HEK293 (cell line): ENCODE measurements at regions not wholly inside any gene's neighbourhood (a gene's known extent, or its start where the extent isn't known, plus 50 kb on each side); places are given as distances from the start of the nearest gene placed in this dataset.

Experiments used
- CTCF ChIA-PET: fragments of 350-600 bp; formaldehyde crosslinking; extraction: SDS; loops from one replicate; lab custom pipeline; 2021; ENCODE audit warnings: antibody characterized with exemption; lab: Yijun Ruan, JAX
- POLR2A ChIA-PET: fragments of 300-600 bp; formaldehyde crosslinking; extraction: SDS; loops from one replicate; lab custom pipeline; 2020; ENCODE audit warnings: antibody characterized with exemption, inconsistent platforms; lab: Yijun Ruan, JAX
- H3K27ac ChIP-seq: fragments of 200-500 bp; sonication (Bioruptor generic); 2 replicates; pipeline ENCODE4 v1.5.1; 2014; ENCODE audit warnings: low read depth, low read length, control low read depth, inconsistent platforms; ENCODE audit errors: extremely low read depth
- H3K36me3 ChIP-seq, 2 experiments: fragments of 200-500 bp in 1 of 2; sonication (Bioruptor generic) in 1 of 2; 1 replicate in 1 of 2; 2 replicates in 1 of 2; pipeline ENCODE4 v1.5.1; 2014 to 2017; ENCODE audit warnings: inconsistent platforms in 2 of 2, low read length in 2 of 2; ENCODE audit not compliant: control insufficient read depth in 2 of 2, insufficient read depth in 1 of 2
- H3K4me1 ChIP-seq: fragments of 200-500 bp; sonication (Bioruptor generic); 2 replicates; pipeline ENCODE4 v1.5.1; 2014; ENCODE audit warnings: mild to moderate bottlenecking, low read length, inconsistent platforms; ENCODE audit not compliant: control insufficient read depth, insufficient read depth
- H3K4me3 ChIP-seq: 2 replicates; pipeline ENCODE4 v1.5.1; 2011; ENCODE audit warnings: low read depth, mild to moderate bottlenecking, control low read depth, low read length, moderate library complexity
- H3K9me3 ChIP-seq: fragments of 200-500 bp; sonication (Bioruptor generic); 2 replicates; pipeline ENCODE4 v1.5.1; 2014; ENCODE audit warnings: low read depth, low read length, inconsistent platforms; ENCODE audit not compliant: control insufficient read depth, insufficient read depth
- HOXA7 ChIP-seq: sonication (generic); formaldehyde crosslinking; IDR thresholded peaks from 2 replicates; pipeline ENCODE4 v1.8.1; 2022; ENCODE audit warnings: missing genetic modification reagents, borderline replicate concordance
- SP3 ChIP-seq: fragments of 450-650 bp; formaldehyde crosslinking; IDR thresholded peaks from 2 replicates; pipeline ENCODE4 v1.5.1; 2016; ENCODE audit warnings: missing biosample characterization, missing genetic modification characterization
- TRIM28 ChIP-seq: IDR thresholded peaks from 2 replicates; pipeline ENCODE4 v1.6.1; 2011; ENCODE audit warnings: low read length, control low read depth, borderline replicate concordance
- ZFP69B ChIP-seq: fragments of 450-650 bp; formaldehyde crosslinking; IDR thresholded peaks from 2 replicates; pipeline ENCODE4 v1.5.1; 2016; ENCODE audit warnings: missing biosample characterization, missing genetic modification characterization
- ZNF146 ChIP-seq: fragments of 450-650 bp; formaldehyde crosslinking; IDR thresholded peaks from 2 replicates; pipeline ENCODE4 v1.5.1; 2016; ENCODE audit warnings: missing biosample characterization, missing genetic modification characterization
- ZNF23 ChIP-seq: fragments of 450-650 bp; formaldehyde crosslinking; IDR thresholded peaks from 2 replicates; pipeline ENCODE4 v1.5.1; 2016; ENCODE audit warnings: missing biosample characterization, missing genetic modification characterization, borderline replicate concordance
- ZNF24 ChIP-seq: fragments of 450-650 bp; formaldehyde crosslinking; IDR thresholded peaks from 2 replicates; pipeline ENCODE4 v1.5.1; 2016; ENCODE audit warnings: missing biosample characterization, missing genetic modification characterization
- ZNF248 ChIP-seq: fragments of 450-650 bp; formaldehyde crosslinking; IDR thresholded peaks from 2 replicates; pipeline ENCODE4 v1.5.1; 2017; ENCODE audit warnings: missing biosample characterization, missing genetic modification characterization
- ZNF341 ChIP-seq: fragments of 450-650 bp; formaldehyde crosslinking; IDR thresholded peaks from 2 replicates; pipeline ENCODE4; 2016; ENCODE audit warnings: low read depth, missing biosample characterization, missing genetic modification characterization
- ZNF404 ChIP-seq: fragments of 450-650 bp; formaldehyde crosslinking; IDR thresholded peaks from 2 replicates; pipeline ENCODE4 v1.5.1; 2017; ENCODE audit warnings: missing biosample characterization, missing genetic modification characterization
- ZNF473 ChIP-seq: fragments of 450-650 bp; formaldehyde crosslinking; IDR thresholded peaks from 2 replicates; pipeline ENCODE4 v1.5.1; 2017; ENCODE audit warnings: missing biosample characterization, missing genetic modification characterization
- ZNF549 ChIP-seq: fragments of 450-650 bp; IDR thresholded peaks from 2 replicates; pipeline ENCODE4 v1.5.1; 2018; ENCODE audit warnings: missing biosample characterization, missing genetic modification characterization, mild to moderate bottlenecking, inconsistent platforms, moderate library complexity
- ZNF555 ChIP-seq: fragments of 450-650 bp; formaldehyde crosslinking; conservative IDR thresholded peaks from 2 replicates; pipeline ENCODE4 v1.5.1; 2017; ENCODE audit warnings: missing biosample characterization, mild to moderate bottlenecking, missing genetic modification characterization, inconsistent platforms
- ZNF624 ChIP-seq: fragments of 450-650 bp; formaldehyde crosslinking; IDR thresholded peaks from 2 replicates; pipeline ENCODE4 v1.5.1; 2017; ENCODE audit warnings: missing biosample characterization, missing genetic modification characterization
- ZNF677 ChIP-seq: fragments of 450-650 bp; IDR thresholded peaks from 2 replicates; pipeline ENCODE4 v1.5.0; 2018; ENCODE audit warnings: missing biosample characterization, mild to moderate bottlenecking, missing genetic modification characterization, moderate library complexity
- ZNF785 ChIP-seq: fragments of 450-650 bp; formaldehyde crosslinking; IDR thresholded peaks from 2 replicates; pipeline ENCODE4 v1.5.1; 2016; ENCODE audit warnings: missing biosample characterization, missing genetic modification characterization
- TF ChIP-seq, protein P1 (sequence below): fragments of 450-650 bp; formaldehyde crosslinking; IDR thresholded peaks from 2 replicates; pipeline ENCODE4 v1.5.1; 2016; ENCODE audit warnings: missing biosample characterization, missing genetic modification characterization, borderline replicate concordance
- TF ChIP-seq, protein P2 (sequence below): fragments of 450-650 bp; formaldehyde crosslinking; IDR thresholded peaks from 2 replicates; pipeline ENCODE4 v1.5.1; 2016; ENCODE audit warnings: missing biosample characterization, missing genetic modification characterization

DNA sequence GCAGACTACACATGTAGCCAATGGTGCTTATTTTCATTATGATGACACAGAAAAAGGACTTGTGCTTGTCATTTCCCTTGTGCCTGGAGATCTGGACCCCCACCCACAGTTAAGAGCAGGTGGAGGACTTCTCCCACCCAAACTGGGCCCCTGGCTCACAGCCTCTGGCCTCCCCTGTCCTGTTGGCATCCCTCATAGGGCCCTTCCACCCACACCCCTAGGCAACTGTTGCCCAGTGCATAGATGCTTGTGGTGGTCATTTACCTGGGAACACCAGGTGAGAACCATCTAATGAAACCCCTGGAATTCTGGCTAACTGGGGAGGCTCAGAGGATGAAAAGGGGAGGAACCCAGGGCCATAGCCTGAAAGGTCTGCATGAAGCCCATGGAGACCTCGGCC, 355.9 kb downstream of the BUD13 start (continued):
- TF ChIP-seq ZNF248 (no peak), ZNF624 (tag by site-specific recombination) (no peak), ZNF341 (no peak), TRIM28 (no peak), ZNF23 (tag by site-specific recombination) (no peak)

DNA sequence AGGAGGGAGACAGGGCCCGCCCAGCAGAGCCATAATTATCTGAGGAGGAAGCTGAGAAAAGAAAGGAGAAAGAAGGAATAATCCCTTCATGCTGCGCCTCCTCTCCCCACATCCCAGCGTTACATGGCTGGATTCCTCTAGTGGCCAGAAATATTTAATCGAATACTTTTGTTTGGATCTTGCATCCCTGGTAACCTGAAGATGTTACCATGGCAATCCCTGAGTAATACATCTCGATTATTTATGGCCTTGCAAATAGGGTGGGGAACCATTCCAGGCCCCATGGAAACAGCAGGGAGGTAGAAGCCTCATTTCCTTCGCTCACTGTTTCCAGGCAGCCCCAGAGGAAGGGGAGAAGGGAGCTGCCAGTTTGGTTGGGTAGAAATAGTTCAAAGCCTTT, 357.7 kb downstream of the BUD13 start:
- Histone ChIP-seq H3K27ac (no peak overlapping the region), H3K4me3 (no peak overlapping the region)
- TF ChIP-seq ZNF785 (no peak), ZNF146 (tag by site-specific recombination) (no peak), ZNF677 (tag by site-specific recombination) (no peak), ZNF555 (tag by site-specific recombination) (no peak)
- TF ChIP-seq, protein P1, sequence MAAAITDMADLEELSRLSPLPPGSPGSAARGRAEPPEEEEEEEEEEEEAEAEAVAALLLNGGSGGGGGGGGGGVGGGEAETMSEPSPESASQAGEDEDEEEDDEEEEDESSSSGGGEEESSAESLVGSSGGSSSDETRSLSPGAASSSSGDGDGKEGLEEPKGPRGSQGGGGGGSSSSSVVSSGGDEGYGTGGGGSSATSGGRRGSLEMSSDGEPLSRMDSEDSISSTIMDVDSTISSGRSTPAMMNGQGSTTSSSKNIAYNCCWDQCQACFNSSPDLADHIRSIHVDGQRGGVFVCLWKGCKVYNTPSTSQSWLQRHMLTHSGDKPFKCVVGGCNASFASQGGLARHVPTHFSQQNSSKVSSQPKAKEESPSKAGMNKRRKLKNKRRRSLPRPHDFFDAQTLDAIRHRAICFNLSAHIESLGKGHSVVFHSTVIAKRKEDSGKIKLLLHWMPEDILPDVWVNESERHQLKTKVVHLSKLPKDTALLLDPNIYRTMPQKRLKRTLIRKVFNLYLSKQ = no peak
- TF ChIP-seq, all 188 proteins: peak for 0
- ChIA-PET POLR2A (no interaction called here), CTCF (interaction anchor here (0.6 kb wide), 1 partner anchor 27 kb away, joined by 3 read pairs; no protein-coding TSS in a partner anchor)
- no peaks in the 10 kb centered on the region for H3K9me3 ChIP-seq
- H3K36me3 ChIP-seq = no peaks in the 10 kb centered on the region
- no peaks in the 10 kb centered on the region for H3K4me1 ChIP-seq

DNA sequence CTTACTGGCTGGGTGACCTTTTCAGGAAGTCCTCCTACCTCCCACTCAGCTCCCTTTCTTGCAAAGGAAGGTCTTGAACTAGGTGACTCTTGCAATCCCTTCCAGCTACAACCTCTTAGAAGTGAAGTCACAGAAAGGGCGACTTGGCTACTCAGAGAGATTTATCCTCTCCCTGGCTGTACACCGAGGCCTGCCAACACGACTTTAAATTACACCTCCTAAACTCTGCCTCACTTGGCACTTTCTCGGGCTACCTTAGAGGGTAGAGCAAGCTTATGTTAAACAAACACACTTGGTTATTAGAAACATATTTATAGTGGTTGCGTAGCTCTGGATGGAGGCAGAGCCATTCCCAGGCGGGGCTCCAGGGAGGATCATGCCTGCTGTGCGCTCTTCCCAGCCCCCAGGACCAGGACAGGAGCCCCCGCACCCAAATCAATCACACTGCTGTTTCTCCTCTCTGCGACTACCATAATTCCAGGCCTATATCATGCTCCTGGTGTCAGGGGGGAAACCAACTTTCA, 358.4 kb downstream of the BUD13 start:
- H3K4me1 ChIP-seq = no peaks in the 10 kb centered on the region
- TF ChIP-seq ZNF473 (tag by site-specific recombination) (no peak), HOXA7 (CRISPR knock-in tag) (no peak), ZNF24 (tag by site-specific recombination) (no peak), ZFP69B (tag by site-specific recombination) (no peak), ZNF404 (tag by site-specific recombination) (no peak), ZNF549 (tag by site-specific recombination) (no peak), SP3 (no peak)
- TF ChIP-seq, protein P2, sequence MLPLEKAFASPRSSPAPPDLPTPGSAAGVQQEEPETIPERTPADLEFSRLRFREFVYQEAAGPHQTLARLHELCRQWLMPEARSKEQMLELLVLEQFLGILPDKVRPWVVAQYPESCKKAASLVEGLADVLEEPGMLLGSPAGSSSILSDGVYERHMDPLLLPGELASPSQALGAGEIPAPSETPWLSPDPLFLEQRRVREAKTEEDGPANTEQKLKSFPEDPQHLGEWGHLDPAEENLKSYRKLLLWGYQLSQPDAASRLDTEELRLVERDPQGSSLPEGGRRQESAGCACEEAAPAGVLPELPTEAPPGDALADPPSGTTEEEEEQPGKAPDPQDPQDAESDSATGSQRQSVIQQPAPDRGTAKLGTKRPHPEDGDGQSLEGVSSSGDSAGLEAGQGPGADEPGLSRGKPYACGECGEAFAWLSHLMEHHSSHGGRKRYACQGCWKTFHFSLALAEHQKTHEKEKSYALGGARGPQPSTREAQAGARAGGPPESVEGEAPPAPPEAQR (tag by site-specific recombination) = no peak
- TF ChIP-seq, all 188 proteins: peak for 0
- ChIA-PET POLR2A (interaction anchor here (0.5 kb wide), 1 partner anchor 73 kb away, joined by 3 read pairs; no protein-coding TSS in a partner anchor), CTCF (interaction anchor here (0.6 kb wide), 1 partner anchor 27 kb away, joined by 3 read pairs; no protein-coding TSS in a partner anchor)
- no peaks in the 10 kb centered on the region for H3K36me3 ChIP-seq
- no peak overlapping the region for H3K27ac ChIP-seq
- H3K9me3 ChIP-seq = no peaks in the 10 kb centered on the region
- no peak overlapping the region for H3K4me3 ChIP-seq
